ENCODE measurements at regions not wholly inside any gene's neighbourhood (a gene's known extent, or its start where the extent isn't known, plus 50 kb on each side); places are given as distances from the start of the nearest gene placed in this dataset.

- ChIA-PET RAD21 (ENCODE audit: unreplicated experiment) (no interaction called here), CTCF (interaction anchor here (1.0 to 2.4 kb wide), 2 partner anchors 76 to 757 kb away, joined by 3 to 6 read pairs; no protein-coding TSS in a partner anchor), POLR2A (no interaction called here), SMC1A (ENCODE audit: uncharacterized antibody, unreplicated experiment) (interaction anchor here (1.1 kb wide), 1 partner anchor 23 kb away, joined by 3 read pairs; no protein-coding TSS in a partner anchor)
- in situ Hi-C loops (cut with MboI), result loop anchor here (10.0 kb wide), 1 partner anchor 607 kb away; no protein-coding TSS in a partner anchor
- intact Hi-C loops (cut with micrococcal nuclease; ENCODE audit: unreplicated experiment), result no loop called here
- TF ChIP-seq CBX3 (IDR thresholded peaks at IDR 0.05; ENCODE audit: borderline replicate concordance, low read depth), result no peak
- TF ChIP-seq HCFC1 (IDR thresholded peaks at IDR 0.05; ENCODE audit: low read length), result no peak
- no peak for TF ChIP-seq SMAD5 (IDR thresholded peaks at IDR 0.05; ENCODE audit: low read depth)
- no peak for TF ChIP-seq NFIC (IDR thresholded peaks at IDR 0.05; ENCODE audit: low read depth, low read length)
- no peak for TF ChIP-seq BRCA1 (IDR thresholded peaks at IDR 0.05; ENCODE audit: low read depth, low read length)
- no peak for TF ChIP-seq HDGF (IDR thresholded peaks at IDR 0.05)
- no peak for TF ChIP-seq YBX1 (IDR thresholded peaks at IDR 0.05)
- no peak for TF ChIP-seq CHD1 (IDR thresholded peaks at IDR 0.05; ENCODE audit: low read depth, low read length)
- no peak for TF ChIP-seq PBX3 (IDR thresholded peaks at IDR 0.05; ENCODE audit: insufficient replicate concordance, low read depth, low read length)
- no peak for TF ChIP-seq POU2F2 (IDR thresholded peaks at IDR 0.05; ENCODE audit: borderline replicate concordance, low read depth, low read length)
- Histone ChIP-seq H2AFZ (ENCODE audit: control insufficient read depth, low read depth, low read length) (no peak overlapping the region), H3K27me3 (replicated peaks in 1 of 2; ENCODE audit: control insufficient read depth in 2 of 2, insufficient read depth in 2 of 2, low read length in 1 of 2) (no peaks in the 10 kb centered on the region), H4K20me1 (ENCODE audit: control insufficient read depth, insufficient read depth) (no peaks in the 10 kb centered on the region), H3K9ac (ENCODE audit: control insufficient read depth, insufficient read depth, low read length) (no peak overlapping the region), H3K36me3 (ENCODE audit: control insufficient read depth in 2 of 2, insufficient read depth in 2 of 2, low read length in 1 of 2) (no peaks in the 10 kb centered on the region), H3K4me1 (ENCODE audit: control insufficient read depth, insufficient read depth, low read length) (no peaks in the 10 kb centered on the region), H3K9me3 (replicated peaks; ENCODE audit: control insufficient read depth, insufficient read depth, low read length) (no peaks in the 10 kb centered on the region), H3K4me2 (ENCODE audit: control insufficient read depth, insufficient read depth) (no peak overlapping the region), H3K79me2 (ENCODE audit: control insufficient read depth, insufficient read depth, low read length) (no peaks in the 10 kb centered on the region), H3K4me3 (no peak overlapping the region), H3K27ac (ENCODE audit: control insufficient read depth, insufficient read depth) (no peak overlapping the region)
- ATAC-seq, result 0 out of 3 replicates have a peak, but pooled peaks have one; percentile 38
- WGBS (ENCODE audit: insufficient coverage, insufficient replicate concordance, low lambda C conversion rate, missing lambda C conversion rate), result 67% methylated on average over 1 of the region's 1 CpG
- BruUV-seq (replicated peaks), result no TSS peak
- DNase-seq (ENCODE audit: low read depth, low spot score), result no peak
- FAIRE-seq, result no peak
These were observed 257.6 kb upstream of the DDX53 start for GRCh38 chrX:22742174-22742573.
